ENCODE measurements at regions not wholly inside any gene's neighbourhood (a gene's known extent, or its start where the extent isn't known, plus 50 kb on each side); places are given as distances from the start of the nearest gene placed in this dataset.

GRCh38 chr12:115404761-115405470, 720.9 kb upstream of the TBX3 start:
- TF ChIP-seq CTCF (IDR thresholded peaks at IDR 0.05 in 2 of 3, conservative IDR thresholded peaks at IDR 0.05 in 1 of 3; ENCODE audit: borderline replicate concordance in 1 of 3, insufficient read depth in 1 of 3, low read depth in 2 of 3, low read length in 2 of 3) (no peak), ZBTB33 (IDR thresholded peaks at IDR 0.05; ENCODE audit: extremely low read depth, insufficient replicate concordance, low read length) (no peak), MAX (IDR thresholded peaks at IDR 0.05) (no peak), POLR2AphosphoS5 (IDR thresholded peaks at IDR 0.05; ENCODE audit: low read depth, low read length) (no peak), TCF7L2 (IDR thresholded peaks at IDR 0.05; ENCODE audit: borderline replicate concordance, extremely low read depth, insufficient read depth, insufficient read length) (no peak), EZH2phosphoT487 (IDR thresholded peaks at IDR 0.05; ENCODE audit: borderline replicate concordance) (no peak), RAD21 (IDR thresholded peaks at IDR 0.05; ENCODE audit: low read depth) (no peak), SIN3A (IDR thresholded peaks at IDR 0.05; ENCODE audit: low read depth) (no peak), JUND (IDR thresholded peaks at IDR 0.05) (no peak), EZH2 (IDR thresholded peaks at IDR 0.05) (no peak)

All from HCT116 (cell line).